GM21717 (cell line): ENCODE measurements at regions not wholly inside any gene's neighbourhood (a gene's known extent, or its start where the extent isn't known, plus 50 kb on each side); places are given as distances from the start of the nearest gene placed in this dataset.

Experiments
- ATAC-seq: cut with Tn5 transposase; IDR thresholded peaks from one replicate; pipeline ENCODE4 v1.9.1; 2021; ENCODE audit warnings: mild to moderate bottlenecking, moderate library complexity; ENCODE audit not compliant: unreplicated experiment

DNA sequence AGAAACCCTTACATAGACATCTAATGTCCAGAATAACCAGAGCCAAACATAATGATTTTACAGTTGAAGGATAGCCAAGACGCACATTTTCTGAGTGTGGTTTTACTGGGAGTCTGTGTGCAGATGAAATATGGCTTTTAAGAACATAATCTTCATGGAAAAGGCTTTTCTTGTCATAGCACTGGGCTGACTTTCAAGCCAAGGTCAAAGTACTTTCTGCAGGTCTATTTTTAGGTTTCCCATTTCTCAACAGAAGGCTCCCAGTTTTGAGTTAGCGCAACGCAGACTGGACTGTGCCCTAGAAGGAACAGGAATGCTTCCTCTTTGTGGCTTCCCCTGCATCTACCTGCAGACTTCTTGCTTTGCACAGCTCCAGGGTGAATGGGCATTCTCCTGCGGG is 92.3 kb upstream of the UPP2 start:
- ATAC-seq = no peak

DNA sequence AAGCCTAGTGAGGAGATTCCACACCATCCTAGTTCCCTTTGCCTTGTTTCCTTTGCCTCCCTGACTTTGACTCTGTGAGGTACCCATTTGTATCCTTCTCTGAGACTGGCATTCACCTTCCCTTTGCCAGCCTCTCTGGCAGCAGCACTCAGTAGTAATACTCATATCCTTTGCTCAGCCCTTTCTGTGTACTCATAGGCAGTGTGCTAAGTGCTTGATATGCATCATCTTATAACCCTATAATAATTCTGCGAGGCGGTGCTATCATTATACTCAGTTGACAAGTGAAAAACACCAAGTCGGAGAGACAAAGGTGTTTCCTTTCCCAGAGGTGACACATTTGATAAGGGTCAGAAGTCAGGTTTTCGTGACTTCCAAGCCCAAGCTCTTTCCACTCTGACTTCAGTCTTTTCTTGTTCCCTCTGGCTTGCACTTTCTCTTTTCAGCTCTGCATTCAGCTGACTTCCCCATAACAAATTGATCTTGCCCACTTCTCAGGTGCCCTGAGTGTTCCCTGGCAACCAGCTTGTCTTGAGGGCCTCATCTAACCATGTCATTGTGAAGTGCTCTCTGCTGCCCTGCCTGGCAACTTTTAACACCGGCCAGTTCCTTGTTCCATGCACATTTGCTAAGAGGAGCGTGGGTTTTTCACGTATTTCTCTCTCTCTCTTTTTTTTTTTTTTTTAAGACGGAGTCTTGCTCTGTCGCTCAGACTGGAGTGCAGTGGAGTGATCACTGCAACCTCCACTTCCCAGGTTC is 94.5 kb upstream of the UPP2 start:
- ATAC-seq = no peak

DNA sequence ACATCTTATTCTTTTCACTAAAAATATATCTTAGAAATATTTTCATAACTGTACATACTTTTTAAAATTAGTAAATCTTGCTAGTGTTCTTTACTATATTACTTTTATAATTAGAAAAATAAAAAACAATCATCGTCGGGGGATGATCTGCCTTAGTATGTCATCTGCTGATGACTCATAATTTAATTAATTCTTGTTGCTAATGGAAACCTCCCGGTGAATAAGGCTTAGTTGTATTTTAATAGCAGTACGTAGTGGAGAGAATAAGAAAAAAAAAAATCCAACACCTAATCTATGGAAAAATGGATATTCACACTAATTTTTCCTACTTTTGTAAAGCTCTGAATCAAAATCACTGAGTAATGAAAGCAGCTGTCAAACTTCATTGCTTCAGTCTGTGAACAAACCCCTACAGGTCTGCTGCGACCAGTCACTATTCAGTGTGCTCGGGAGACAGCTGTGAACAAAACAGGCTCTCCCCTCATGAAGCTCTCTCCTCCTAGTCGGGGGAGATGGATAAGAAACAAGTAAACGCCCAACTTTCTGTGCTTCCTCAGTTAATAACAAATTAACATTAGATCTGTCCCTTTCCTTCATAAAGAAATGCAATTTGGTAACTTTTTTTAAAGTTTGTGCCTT is 97.4 kb upstream of the UPP2 start:
- no peak for ATAC-seq

DNA sequence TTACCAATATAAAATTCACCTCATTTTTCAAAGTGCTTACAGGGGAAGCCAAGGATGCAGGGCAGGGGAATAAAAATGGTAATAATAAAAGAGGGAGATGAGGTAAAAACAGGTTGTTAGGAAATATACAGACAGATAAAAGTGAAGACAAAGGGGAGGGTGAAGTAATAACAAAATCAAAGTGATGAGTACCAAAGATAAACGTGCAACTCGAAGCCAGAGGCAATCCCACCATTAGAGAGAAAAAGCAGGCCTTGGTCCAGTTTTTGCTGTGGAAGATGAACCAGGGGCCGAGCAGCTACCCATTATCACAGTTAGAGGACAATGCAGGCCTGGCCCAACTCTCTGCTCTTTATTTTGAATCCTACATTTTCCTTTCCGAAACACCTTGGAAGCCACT is 99.6 kb upstream of the UPP2 start:
- no peak for ATAC-seq

DNA sequence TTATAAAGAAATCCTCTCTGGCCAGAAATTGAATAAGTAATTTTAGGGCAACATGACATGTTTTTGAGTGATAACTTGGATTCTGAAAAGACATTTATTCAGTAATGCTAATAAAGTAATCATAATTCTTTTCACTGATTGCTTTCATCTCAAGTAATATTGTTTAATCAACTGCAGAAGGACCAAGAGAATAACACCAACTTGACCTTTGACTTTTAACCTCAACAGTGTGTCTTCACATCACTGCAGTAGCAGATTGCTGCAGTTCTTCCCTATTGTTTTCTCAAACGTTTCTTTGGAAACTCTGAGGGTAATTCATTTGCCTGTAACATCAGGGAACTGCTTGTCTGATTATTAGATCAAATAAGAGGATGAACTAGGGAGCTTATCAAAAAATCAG is 104.9 kb upstream of the UPP2 start:
- ATAC-seq = no peak

DNA sequence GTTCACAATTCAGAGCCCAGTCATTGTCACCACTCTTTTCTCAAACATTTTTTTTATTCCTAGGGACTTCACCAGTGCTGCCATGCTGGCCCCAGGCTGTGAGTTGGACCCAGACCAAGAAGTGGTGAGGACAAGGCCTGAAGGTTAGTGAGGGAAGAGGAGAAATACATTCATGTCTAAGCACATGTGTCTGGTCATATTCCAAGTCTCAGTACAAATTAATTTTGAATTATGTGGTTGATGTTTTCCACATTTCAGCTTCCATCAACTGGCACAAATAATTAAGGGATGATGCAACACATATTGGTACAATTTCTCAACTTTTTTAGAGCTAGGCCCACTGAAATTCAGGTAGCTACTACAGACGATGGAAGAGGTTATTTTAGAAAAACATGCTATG is 106.6 kb upstream of the UPP2 start:
- ATAC-seq = no peak

DNA sequence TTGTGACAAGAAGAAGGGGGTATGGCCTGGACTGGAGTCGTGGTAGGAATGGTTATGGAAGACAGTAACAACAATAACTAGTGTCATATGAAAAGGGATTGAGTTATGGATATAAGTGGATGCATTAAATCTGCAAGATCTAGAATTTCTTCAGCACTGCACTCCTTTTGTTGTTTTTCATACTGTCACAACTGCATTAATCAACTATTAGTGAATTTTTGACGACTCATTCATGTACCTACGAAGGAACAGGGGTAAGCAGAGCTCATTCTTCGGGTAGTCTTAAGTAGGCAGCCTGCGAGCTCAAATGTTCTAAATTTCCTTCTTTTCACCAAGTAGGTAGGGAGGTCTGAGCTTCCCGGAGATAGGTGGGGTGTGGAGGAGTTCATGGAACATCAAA is 109.7 kb upstream of the UPP2 start:
- ATAC-seq = no peak

DNA sequence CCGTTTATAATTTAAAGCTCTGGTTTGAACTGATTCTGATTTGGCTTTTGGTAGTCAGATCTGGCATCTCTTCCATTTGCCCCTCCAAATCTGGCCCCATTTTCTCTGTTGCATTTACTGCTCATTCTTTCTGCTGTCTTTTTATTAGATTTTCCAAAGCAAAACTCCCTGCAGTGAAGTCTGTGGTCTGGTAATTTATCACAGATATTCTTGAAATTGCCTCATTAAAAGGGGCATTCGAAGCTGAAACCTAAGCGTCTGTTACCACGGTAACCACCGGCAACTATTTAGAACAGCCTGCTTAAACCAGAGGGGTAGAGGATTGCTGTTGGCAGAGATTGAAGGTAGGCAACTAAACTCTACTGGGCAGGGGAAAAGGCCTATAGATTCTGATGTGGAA is 111.5 kb upstream of the UPP2 start:
- no peak for ATAC-seq

DNA sequence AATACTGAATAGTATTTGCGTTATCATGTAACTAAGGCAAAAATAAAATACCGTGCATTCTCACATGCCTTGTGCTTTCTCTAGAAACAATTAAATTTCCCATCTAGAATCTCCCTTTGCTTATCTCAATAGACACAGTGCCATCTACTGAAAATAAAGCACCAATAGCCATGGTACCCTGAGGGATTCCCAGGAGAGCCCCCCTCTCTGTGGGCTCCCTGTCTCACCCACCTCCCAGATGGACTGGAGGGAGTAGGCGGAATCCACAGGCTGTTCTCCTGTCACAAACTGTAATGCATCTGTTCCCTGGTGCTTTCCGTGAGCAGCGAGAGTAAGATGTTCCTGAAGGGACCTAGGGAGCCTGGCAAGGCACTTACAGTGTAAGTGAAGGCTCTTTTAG is 112.4 kb upstream of the UPP2 start:
- ATAC-seq = no peak

DNA sequence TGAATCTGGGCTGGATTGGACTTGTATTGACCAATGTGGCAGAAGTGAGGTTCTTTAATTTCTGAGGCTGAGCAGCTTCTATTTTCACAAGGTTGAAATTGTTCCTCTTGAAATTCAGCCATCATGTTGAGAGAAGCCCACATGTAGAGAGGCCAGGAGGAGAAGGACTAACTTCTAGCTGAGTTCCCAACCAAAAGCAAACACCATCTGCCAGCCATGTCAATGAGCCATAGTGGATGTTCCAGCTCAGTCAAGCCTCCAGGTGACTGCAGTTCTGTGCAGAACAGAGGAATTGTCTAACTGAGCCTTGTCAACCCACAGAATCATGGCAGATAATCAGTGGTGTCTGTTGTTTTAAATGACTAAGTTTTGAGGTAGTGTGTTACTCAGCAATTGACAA is 110.6 kb upstream of the ACVR1 start:
- ATAC-seq = no peak

DNA sequence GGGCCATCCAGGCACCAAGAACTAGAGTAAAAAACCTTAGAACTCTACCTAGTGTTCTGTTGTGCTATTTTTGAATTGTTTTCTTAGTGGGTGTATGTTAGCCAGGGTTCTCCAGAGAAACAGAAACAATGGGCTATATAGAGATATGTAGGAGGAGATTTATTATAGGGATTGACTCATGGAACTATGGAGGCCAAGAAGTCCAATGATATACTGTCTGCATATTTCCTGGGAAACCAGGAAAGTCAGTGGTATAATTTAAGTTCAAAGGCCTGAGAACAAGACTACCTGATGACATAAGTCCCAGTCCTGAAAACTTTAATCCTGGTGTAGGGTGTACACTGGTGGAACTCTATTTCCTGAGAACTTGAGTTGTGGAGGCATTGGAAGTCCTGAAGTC is 108.7 kb upstream of the ACVR1 start:
- ATAC-seq = no peak

DNA sequence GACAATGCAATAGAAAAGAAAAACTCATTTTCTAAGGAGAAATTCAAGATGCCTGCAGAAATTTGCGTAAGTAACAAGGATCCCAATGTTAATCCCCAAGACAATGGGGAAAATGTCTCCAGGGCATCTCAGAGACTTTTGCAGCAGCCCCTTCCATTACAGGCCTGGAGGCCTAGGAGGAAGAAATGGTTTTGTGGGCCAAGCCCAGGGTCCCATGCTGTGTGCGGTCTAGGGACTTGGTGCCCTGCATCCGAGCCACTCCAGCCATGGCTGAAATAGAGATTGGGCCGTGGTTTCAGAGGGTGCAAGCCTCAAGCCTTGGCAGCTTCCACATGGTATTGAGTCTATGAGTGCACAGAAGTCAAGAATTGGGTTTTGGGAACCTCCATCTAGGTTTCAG is 103.9 kb upstream of the ACVR1 start:
- no peak for ATAC-seq

DNA sequence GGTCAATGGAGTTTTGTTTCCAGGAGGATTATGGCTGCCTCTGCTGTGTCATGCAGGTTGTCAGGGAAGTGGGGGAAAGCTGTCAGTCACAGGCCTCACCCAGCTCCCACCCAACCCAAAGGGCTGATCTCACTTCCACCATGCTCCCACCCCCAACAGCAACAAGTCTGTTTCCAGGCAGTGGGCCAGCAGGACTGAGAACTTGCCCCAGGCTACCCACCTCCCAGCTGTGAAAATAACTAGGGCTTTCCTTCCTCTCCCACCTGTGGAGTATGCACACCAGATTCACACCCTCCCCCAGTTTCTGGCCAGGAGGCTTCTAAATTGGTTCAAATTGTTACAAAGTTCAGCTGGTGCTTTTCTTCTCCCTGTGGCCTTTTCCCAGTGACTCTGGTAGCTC is 95.6 kb upstream of the ACVR1 start:
- ATAC-seq = no peak

DNA sequence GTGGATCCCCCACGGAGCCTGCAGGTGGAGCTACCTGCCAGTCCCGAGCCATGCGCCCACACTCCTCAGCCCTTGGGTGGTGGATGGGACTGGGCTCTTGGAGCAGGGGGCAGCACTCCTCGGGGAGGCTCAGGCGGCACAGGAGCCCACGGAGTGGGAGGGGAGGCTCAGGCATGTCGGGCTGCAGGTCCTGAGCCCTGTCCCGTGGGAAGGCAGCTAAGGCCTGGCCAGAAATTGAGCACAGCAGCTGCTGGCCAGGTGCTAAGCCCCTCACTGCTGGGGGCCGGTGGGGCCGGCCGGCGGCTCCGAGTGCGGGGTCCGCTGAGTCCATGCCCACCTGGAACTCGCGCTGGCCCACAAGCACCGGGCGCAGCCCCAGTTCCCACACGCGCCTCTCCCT is 91.7 kb upstream of the ACVR1 start:
- ATAC-seq = no peak

DNA sequence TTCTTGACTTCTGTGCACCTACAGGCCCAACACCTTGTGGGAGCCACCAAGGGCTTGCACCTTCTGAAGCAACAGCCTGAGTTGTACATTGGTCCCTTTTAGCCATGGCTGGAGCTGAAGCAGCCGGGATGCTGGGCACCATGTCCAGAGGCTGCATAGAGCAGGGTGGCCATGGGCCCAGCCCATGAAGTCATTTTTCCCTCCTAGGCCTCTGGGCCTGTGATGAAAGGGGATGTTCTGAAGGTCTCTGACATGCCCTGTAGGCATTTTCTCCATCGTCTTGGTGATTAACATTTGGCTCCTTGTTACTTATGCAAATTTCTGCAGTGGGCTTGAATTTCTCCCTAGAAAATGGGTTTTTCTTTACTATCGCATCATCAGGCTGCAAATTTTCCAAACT is 83.1 kb upstream of the ACVR1 start:
- ATAC-seq = no peak

DNA sequence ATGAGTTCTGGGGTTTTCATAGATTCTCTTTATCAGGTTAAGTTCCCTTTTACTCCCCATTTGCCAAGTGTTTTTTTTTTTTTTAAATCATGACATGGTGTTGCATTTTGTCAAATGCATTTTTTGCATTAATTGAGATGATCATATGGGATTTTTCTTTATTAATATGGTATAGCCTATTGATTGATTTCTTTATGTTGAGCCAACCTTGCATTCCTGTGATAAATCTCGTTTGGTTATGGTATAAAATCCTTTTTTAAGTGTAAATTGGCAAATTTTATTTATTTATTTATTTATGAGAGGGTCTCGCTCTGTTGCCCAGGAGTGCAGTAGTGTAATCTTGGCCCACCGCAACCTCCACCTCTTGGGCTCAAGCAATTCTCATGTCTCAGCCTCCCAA is 81.5 kb upstream of the ACVR1 start:
- no peak for ATAC-seq

DNA sequence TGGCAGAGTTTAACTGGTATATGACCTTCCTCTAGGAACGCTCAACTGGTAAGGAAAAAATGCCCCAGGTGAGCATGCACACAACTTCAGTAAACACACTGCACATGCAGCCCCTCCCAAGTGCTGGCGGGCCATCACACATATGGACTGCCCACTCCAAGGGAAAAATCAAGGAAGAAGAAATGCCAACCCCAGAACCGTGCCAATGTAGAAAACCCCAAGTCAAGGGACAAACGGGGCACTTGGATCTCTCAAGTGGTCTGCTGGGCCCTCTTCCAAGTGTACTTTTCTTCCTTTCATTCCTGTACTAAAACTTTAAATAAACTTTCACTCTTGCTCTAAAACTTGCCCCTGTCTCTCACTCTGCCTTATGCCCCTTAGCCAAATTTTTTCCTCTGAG is 76.4 kb upstream of the ACVR1 start:
- no peak for ATAC-seq

DNA sequence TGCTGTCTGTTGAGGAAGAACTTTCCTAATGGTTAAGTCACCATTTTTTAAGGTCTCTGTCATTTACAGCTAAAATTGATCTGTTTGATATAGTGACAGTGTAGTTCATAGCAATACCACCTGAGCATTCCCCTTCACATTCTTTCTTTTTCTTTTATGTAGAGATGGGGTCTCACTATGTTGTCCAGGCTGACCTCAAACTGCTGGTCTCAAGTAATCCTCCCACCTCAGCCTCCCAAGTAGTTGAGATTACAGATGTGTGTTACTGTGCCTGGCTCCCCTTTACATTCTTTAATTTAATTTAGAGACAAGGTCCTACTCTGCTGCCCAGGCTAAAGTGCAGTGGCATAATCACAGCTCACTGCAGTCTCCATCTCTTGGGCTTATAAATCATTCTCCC is 72.7 kb upstream of the ACVR1 start:
- no peak for ATAC-seq

DNA sequence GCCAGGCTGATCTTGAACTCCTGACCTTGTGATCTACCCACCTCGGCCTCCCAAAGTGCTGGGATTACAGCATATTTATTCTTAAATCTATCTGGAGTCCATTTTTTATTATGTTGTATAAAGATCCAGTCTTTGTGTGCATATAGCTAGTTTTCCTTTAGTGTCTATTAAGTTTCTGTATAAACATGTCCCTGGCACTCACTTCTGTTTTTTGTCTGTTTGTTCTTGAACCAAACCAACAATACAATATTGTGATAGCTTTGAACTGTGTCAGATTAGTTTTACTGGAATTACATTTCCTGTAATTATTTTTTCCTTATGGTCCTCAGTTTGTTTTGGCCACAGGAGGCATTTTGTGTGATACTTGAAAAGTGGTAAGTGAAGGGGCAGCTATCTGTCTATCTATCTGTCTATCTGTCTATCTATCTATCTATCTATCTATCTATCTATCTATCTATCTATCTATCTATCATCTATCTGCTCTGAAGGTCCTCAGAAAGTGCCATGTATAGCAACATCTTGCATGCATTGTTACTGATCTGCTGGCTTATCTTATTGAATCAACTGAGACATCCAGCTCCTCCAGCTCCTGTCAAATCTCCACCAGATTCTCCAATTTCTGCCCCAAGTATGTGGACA is 70.9 kb upstream of the ACVR1 start:
- ATAC-seq = no peak

DNA sequence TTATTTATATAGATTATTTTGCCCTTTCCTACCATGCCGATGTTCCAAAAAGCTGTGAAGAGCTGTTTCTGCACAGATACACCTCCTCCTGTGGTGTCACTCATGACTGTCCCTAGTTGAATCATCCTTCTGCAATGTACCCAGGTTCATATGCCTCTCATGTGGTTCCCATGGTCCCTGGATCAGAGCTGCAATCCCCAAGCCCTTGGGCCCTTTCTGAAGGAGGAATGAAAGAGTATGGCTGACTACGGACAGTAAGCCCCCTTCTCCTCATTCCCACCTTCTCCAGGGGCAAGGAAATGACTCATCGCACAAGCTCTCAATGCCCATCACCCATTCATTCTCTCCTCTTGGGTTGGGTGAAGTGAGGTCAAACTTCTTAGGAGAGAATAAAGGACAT is 63.9 kb upstream of the ACVR1 start:
- no peak for ATAC-seq

DNA sequence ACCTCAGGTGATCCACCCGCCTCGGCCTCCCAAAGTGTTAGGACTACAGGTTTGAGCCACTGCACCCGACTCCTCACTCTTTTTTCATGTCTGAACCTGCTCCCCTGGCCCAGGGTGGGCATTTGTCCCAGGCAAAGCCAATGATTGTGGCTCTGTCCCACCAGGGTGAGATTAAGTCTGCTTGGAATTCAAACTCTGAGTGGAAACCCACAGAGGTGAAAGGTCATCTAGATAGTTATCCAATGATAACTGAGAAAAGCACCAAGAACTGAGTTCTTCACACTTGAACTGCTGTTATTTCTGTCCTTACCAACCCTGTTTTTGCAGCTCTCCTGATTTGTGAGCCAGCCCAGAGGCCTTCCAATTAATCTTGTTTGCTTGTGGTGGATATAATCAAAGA is 62.4 kb upstream of the ACVR1 start:
- ATAC-seq = no peak

DNA sequence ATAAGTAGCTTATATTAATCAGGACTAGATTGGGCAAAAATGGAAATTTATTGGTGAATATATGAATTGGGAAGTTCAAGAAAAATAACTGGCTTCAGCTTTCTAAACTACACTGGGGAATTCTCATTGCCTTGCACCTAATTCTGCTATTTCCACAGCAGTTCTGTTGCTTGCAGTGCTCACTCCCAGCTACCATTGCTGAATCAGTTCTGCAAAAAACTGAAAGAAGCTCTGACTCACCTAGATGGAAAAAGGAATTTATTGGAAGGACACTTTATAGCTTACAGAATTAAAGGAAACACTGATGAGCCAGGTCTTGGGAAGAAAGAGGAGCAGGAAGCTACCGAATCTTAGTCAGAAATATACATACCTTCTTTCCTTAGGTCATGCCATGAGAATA is 60.3 kb upstream of the ACVR1 start:
- no peak for ATAC-seq
